ENCODE measurements at regions not wholly inside any gene's neighbourhood (a gene's known extent, or its start where the extent isn't known, plus 50 kb on each side); places are given as distances from the start of the nearest gene placed in this dataset.

- BruUV-seq (replicated peaks), result no TSS peak
- H3K27ac ChIP-seq (ENCODE audit: low read depth, low read length), result no peak overlapping the region
- H3K27me3 ChIP-seq (ENCODE audit: insufficient read depth, low read length), result no peaks in the 10 kb centered on the region
- ChIA-PET RAD21 (ENCODE audit: low non-redundant PET in 1 of 2, low total read pairs in 2 of 2, uncharacterized antibody in 2 of 2, unreplicated experiment in 2 of 2) (no interaction called here), POLR2A (no interaction called here), CTCF (no interaction called here)
- no peaks in the 10 kb centered on the region for H3K9me3 ChIP-seq (ENCODE audit: control insufficient read depth in 1 of 2, insufficient read depth in 1 of 2, low read depth in 1 of 2, low read length in 2 of 2)
- H4K20me1 ChIP-seq (ENCODE audit: insufficient read depth), result no peaks in the 10 kb centered on the region
- no peak overlapping the region for H2AFZ ChIP-seq (ENCODE audit: low read depth, low read length, poor library complexity, severe bottlenecking)
- no peaks in the 10 kb centered on the region; the same call in 1 of the 2 replicates for H3K9me2 ChIP-seq (ENCODE audit: insufficient read depth)
- peaks cover 0 to 8% of the 10 kb centered on the region in 2 experiments; a peak in 1 of 4 replicates for H3K4me1 ChIP-seq (ENCODE audit: control insufficient read depth in 1 of 2, insufficient read depth in 2 of 2, low read length in 2 of 2)
- TF ChIP-seq FOSL1 (IDR thresholded peaks at IDR 0.05; ENCODE audit: low read depth) (no peak), ZNF274 (IDR thresholded peaks at IDR 0.05; ENCODE audit: low read depth, low read length) (no peak), POLR2A (IDR thresholded peaks at IDR 0.05; ENCODE audit: borderline replicate concordance, extremely low read depth, insufficient read depth, insufficient read length) (no peak), ZBTB33 (IDR thresholded peaks at IDR 0.05; ENCODE audit: extremely low read depth, insufficient replicate concordance, low read length) (no peak), EZH2 (IDR thresholded peaks at IDR 0.05) (no peak)
- no peak overlapping the region for H3K4me3 ChIP-seq (replicated peaks in 1 of 2; ENCODE audit: low read depth in 1 of 2, low read length in 2 of 2)
- H3K36me3 ChIP-seq (ENCODE audit: control insufficient read depth in 1 of 2, insufficient read depth in 2 of 2, low read length in 2 of 2), result no peaks in the 10 kb centered on the region
- H3K4me2 ChIP-seq (ENCODE audit: low read length), result no peak overlapping the region
- no peak for DNase-seq (ENCODE audit: low read depth, low spot score)
- H3K79me2 ChIP-seq (ENCODE audit: insufficient read depth, low read length), result no peaks in the 10 kb centered on the region
- intact Hi-C loops (cut with micrococcal nuclease), result no loop called here
- no peak; the same call in 1 of the 2 replicates for ATAC-seq
- H3K9ac ChIP-seq (ENCODE audit: low read length), result no peak overlapping the region
Measured at GRCh38 chr3:151562891-151563290, 102.0 kb upstream of the IGSF10 start.

GRCh38 chr3:151561878-151562277 is 101.0 kb upstream of the IGSF10 start:
- H2AFZ ChIP-seq (ENCODE audit: low read depth, low read length, poor library complexity, severe bottlenecking), result no peak overlapping the region
- no peak overlapping the region for H3K9ac ChIP-seq (ENCODE audit: low read length)
- no peak for ATAC-seq
- H3K4me3 ChIP-seq (replicated peaks in 1 of 2; ENCODE audit: low read depth in 1 of 2, low read length in 2 of 2), result no peak overlapping the region
- RAD21 ChIA-PET (ENCODE audit: low non-redundant PET in 1 of 2, low total read pairs in 2 of 2, uncharacterized antibody in 2 of 2, unreplicated experiment in 2 of 2), result no interaction called here
- H3K4me2 ChIP-seq (ENCODE audit: low read length), result no peak overlapping the region
- intact Hi-C loops (cut with micrococcal nuclease), result no loop called here
- no peaks in the 10 kb centered on the region for H3K79me2 ChIP-seq (ENCODE audit: insufficient read depth, low read length)
- POLR2A ChIA-PET, result no interaction called here
- no peaks in the 10 kb centered on the region for H3K27me3 ChIP-seq (ENCODE audit: insufficient read depth, low read length)
- no peak for DNase-seq (ENCODE audit: low read depth, low spot score)
- H3K9me3 ChIP-seq (ENCODE audit: control insufficient read depth in 1 of 2, insufficient read depth in 1 of 2, low read depth in 1 of 2, low read length in 2 of 2), result no peaks in the 10 kb centered on the region
- H3K9me2 ChIP-seq (ENCODE audit: insufficient read depth), result no peaks in the 10 kb centered on the region; the same call in 1 of the 2 replicates
- H3K4me1 ChIP-seq (ENCODE audit: control insufficient read depth in 1 of 2, insufficient read depth in 2 of 2, low read length in 2 of 2), result peaks cover 0 to 8% of the 10 kb centered on the region in 2 experiments; a peak in 1 of 4 replicates
- CTCF ChIA-PET, result no interaction called here
- BruUV-seq (replicated peaks), result no TSS peak
- no peaks in the 10 kb centered on the region for H3K36me3 ChIP-seq (ENCODE audit: control insufficient read depth in 1 of 2, insufficient read depth in 2 of 2, low read length in 2 of 2)
- no peak overlapping the region for H3K27ac ChIP-seq (ENCODE audit: low read depth, low read length)
- no peaks in the 10 kb centered on the region for H4K20me1 ChIP-seq (ENCODE audit: insufficient read depth)
- TF ChIP-seq CTCF (IDR thresholded peaks at IDR 0.05 in 2 of 3, conservative IDR thresholded peaks at IDR 0.05 in 1 of 3; ENCODE audit: borderline replicate concordance in 1 of 3, insufficient read depth in 1 of 3, low read depth in 2 of 3, low read length in 2 of 3), result no peak
- TF ChIP-seq MAX (IDR thresholded peaks at IDR 0.05), result no peak
- TF ChIP-seq JUND (IDR thresholded peaks at IDR 0.05), result no peak
- TF ChIP-seq POLR2A (IDR thresholded peaks at IDR 0.05; ENCODE audit: borderline replicate concordance, extremely low read depth, insufficient read depth, insufficient read length), result no peak
- no peak for TF ChIP-seq REST (IDR thresholded peaks at IDR 0.05; ENCODE audit: low read depth)
- TF ChIP-seq ZFX (IDR thresholded peaks at IDR 0.05), result no peak
- TF ChIP-seq EZH2 (IDR thresholded peaks at IDR 0.05), result no peak

Measured in HCT116 (cell line).